ENCODE measurements at regions not wholly inside any gene's neighbourhood (a gene's known extent, or its start where the extent isn't known, plus 50 kb on each side); places are given as distances from the start of the nearest gene placed in this dataset.
"Not testable (repeated sequence)": the region's sequence is repeated elsewhere in the genome, so short reads cannot be mapped to it uniquely, and the experiment has no call there.

- H3K4me3 ChIP-seq (ENCODE audit: low read depth, low read length): no peak overlapping the region
- no peak for DNase-seq (ENCODE audit: low read depth)
- no peak for TF ChIP-seq CTCF (IDR thresholded peaks at IDR 0.05; ENCODE audit: low read depth, low read length, missing control alignments)
Observed at GRCh38 chr6:81353262-81353661, 399.2 kb downstream of the TENT5A start.

GRCh38 chr6:81344026-81344425 lies 408.5 kb downstream of the TENT5A start:
- not testable (repeated sequence) for DNase-seq (ENCODE audit: low read depth); H3K4me3 ChIP-seq (ENCODE audit: low read depth, low read length)

GRCh38 chr6:81340946-81341345 lies 411.5 kb downstream of the TENT5A start:
- no peak for TF ChIP-seq CTCF (IDR thresholded peaks at IDR 0.05; ENCODE audit: low read depth, low read length, missing control alignments)
- no peak for DNase-seq (ENCODE audit: low read depth)
- H3K4me3 ChIP-seq (ENCODE audit: low read depth, low read length): no peak overlapping the region

GRCh38 chr6:81331526-81331925 lies 421.0 kb downstream of the TENT5A start:
- no peak for TF ChIP-seq CTCF (IDR thresholded peaks at IDR 0.05; ENCODE audit: low read depth, low read length, missing control alignments)
- H3K4me3 ChIP-seq (ENCODE audit: low read depth, low read length): no peak overlapping the region
- DNase-seq (ENCODE audit: low read depth): no peak

GRCh38 chr6:81328700-81329099 lies 423.8 kb downstream of the TENT5A start:
- no peak overlapping the region for H3K4me3 ChIP-seq (ENCODE audit: low read depth, low read length)
- DNase-seq (ENCODE audit: low read depth): no peak
- TF ChIP-seq CTCF (IDR thresholded peaks at IDR 0.05; ENCODE audit: low read depth, low read length, missing control alignments): no peak

GRCh38 chr6:81326881-81327561 lies 425.5 kb downstream of the TENT5A start:
- no peak for TF ChIP-seq CTCF (IDR thresholded peaks at IDR 0.05; ENCODE audit: low read depth, low read length, missing control alignments)
- DNase-seq (ENCODE audit: low read depth): no peak

GRCh38 chr6:81309811-81310210 lies 442.7 kb downstream of the TENT5A start:
- no peak for DNase-seq (ENCODE audit: low read depth)
- no peak overlapping the region for H3K4me3 ChIP-seq (ENCODE audit: low read depth, low read length)
- TF ChIP-seq CTCF (IDR thresholded peaks at IDR 0.05; ENCODE audit: low read depth, low read length, missing control alignments): no peak

More at GRCh38 chr6:81326881-81327561, 425.5 kb downstream of the TENT5A start:
- no peak overlapping the region for H3K4me3 ChIP-seq (ENCODE audit: low read depth, low read length)

All from GM12864 (cell line).